KMS-11 (cell line): ENCODE measurements at regions not wholly inside any gene's neighbourhood (a gene's known extent, or its start where the extent isn't known, plus 50 kb on each side); places are given as distances from the start of the nearest gene placed in this dataset.

Experiments
- H2AFZ ChIP-seq: fragments of 200-600 bp; sonication (generic); 2 replicates; pipeline ENCODE4 v1.6.1; 2016; ENCODE audit warnings: antibody characterized with exemption, mixed run types, low read depth
- H3K27ac ChIP-seq: fragments of 200-600 bp; sonication (generic); 2 replicates; pipeline ENCODE4 v1.6.1; 2016; ENCODE audit warnings: mild to moderate bottlenecking, mixed run types
- H3K27me3 ChIP-seq: fragments of 200-600 bp; sonication (generic); 2 replicates; pipeline ENCODE4 v1.6.1; 2017; ENCODE audit warnings: mild to moderate bottlenecking, low read depth, mixed run types, moderate library complexity; ENCODE audit not compliant: insufficient read depth
- H3K36me3 ChIP-seq: fragments of 200-600 bp; sonication (generic); 2 replicates; pipeline ENCODE4 v1.6.1; 2017; ENCODE audit warnings: mild to moderate bottlenecking, mixed run types; ENCODE audit not compliant: insufficient read depth
- H3K4me1 ChIP-seq: fragments of 200-600 bp; sonication (generic); 2 replicates; pipeline ENCODE4 v1.6.1; 2016; ENCODE audit warnings: mild to moderate bottlenecking, low read depth, mixed run types; ENCODE audit not compliant: poor library complexity, severe bottlenecking
- H3K4me2 ChIP-seq: fragments of 200-600 bp; sonication (generic); 2 replicates; pipeline ENCODE4 v1.7.0; 2016; ENCODE audit warnings: mild to moderate bottlenecking, mixed run types
- H3K4me3 ChIP-seq: fragments of 200-600 bp; sonication (generic); IDR thresholded peaks from 2 replicates; pipeline ENCODE4 v1.6.1; 2017; ENCODE audit warnings: low read depth, low read length, mixed read lengths; ENCODE audit not compliant: insufficient read depth
- H3K79me2 ChIP-seq: fragments of 200-600 bp; sonication (generic); 2 replicates; pipeline ENCODE4 v1.6.1; 2016; ENCODE audit warnings: low read depth, mixed run types; ENCODE audit not compliant: insufficient read depth
- H3K9ac ChIP-seq: fragments of 200-600 bp; sonication (generic); 2 replicates; pipeline ENCODE4 v1.6.1; 2016; ENCODE audit warnings: mild to moderate bottlenecking, mixed run types
- H4K20me1 ChIP-seq: fragments of 200-600 bp; sonication (generic); 2 replicates; pipeline ENCODE4 v1.6.1; 2016; ENCODE audit warnings: mild to moderate bottlenecking, mixed run types; ENCODE audit not compliant: insufficient read depth
- CTCF ChIP-seq: fragments of 200-600 bp; sonication (generic); conservative IDR thresholded peaks from 2 replicates; pipeline ENCODE4 v1.6.1; 2017; ENCODE audit warnings: low read depth, mild to moderate bottlenecking, antibody characterized with exemption, low read length, moderate library complexity, mixed read lengths

- no peaks in the 10 kb centered on the region for H3K4me1 ChIP-seq
- H3K27ac ChIP-seq = no peak overlapping the region
- H3K36me3 ChIP-seq = no peaks in the 10 kb centered on the region
- H3K9ac ChIP-seq = no peak overlapping the region
- no peak overlapping the region for H3K4me3 ChIP-seq
- no peak overlapping the region for H2AFZ ChIP-seq
- no peaks in the 10 kb centered on the region for H4K20me1 ChIP-seq
- H3K79me2 ChIP-seq = no peaks in the 10 kb centered on the region
- no peak for TF ChIP-seq CTCF
- no peak overlapping the region for H3K4me2 ChIP-seq
- no peaks in the 10 kb centered on the region; the same call in 1 of the 2 replicates for H3K27me3 ChIP-seq
These were observed 83.0 kb upstream of the SHANK2 start for GRCh38 chr11:71335371-71335770.

GRCh38 chr11:71334191-71334590 is 81.8 kb upstream of the SHANK2 start:
- H3K27me3 ChIP-seq = no peaks in the 10 kb centered on the region; the same call in 1 of the 2 replicates
- H2AFZ ChIP-seq = no peak overlapping the region
- no peak overlapping the region for H3K4me3 ChIP-seq
- H3K4me2 ChIP-seq = no peak overlapping the region
- H3K36me3 ChIP-seq = no peaks in the 10 kb centered on the region
- H3K27ac ChIP-seq = no peak overlapping the region
- no peak for TF ChIP-seq CTCF
- H4K20me1 ChIP-seq = no peaks in the 10 kb centered on the region
- H3K79me2 ChIP-seq = no peaks in the 10 kb centered on the region
- no peaks in the 10 kb centered on the region for H3K4me1 ChIP-seq
- no peak overlapping the region for H3K9ac ChIP-seq

- H3K27me3 ChIP-seq = no peaks in the 10 kb centered on the region; the same call in 1 of the 2 replicates
- H3K36me3 ChIP-seq = no peaks in the 10 kb centered on the region
- no peak overlapping the region for H3K4me3 ChIP-seq
- no peaks in the 10 kb centered on the region for H4K20me1 ChIP-seq
- H3K4me1 ChIP-seq = no peaks in the 10 kb centered on the region
- H3K79me2 ChIP-seq = no peaks in the 10 kb centered on the region
- no peak overlapping the region for H3K9ac ChIP-seq
- H3K27ac ChIP-seq = no peak overlapping the region
- TF ChIP-seq CTCF = no peak
- no peak overlapping the region for H2AFZ ChIP-seq
- no peak overlapping the region for H3K4me2 ChIP-seq
These were observed 81.1 kb upstream of the SHANK2 start for GRCh38 chr11:71333473-71333872.

- H3K9ac ChIP-seq = no peak overlapping the region
- H2AFZ ChIP-seq = no peak overlapping the region
- no peaks in the 10 kb centered on the region for H4K20me1 ChIP-seq
- no peaks in the 10 kb centered on the region; the same call in 1 of the 2 replicates for H3K27me3 ChIP-seq
- H3K79me2 ChIP-seq = no peaks in the 10 kb centered on the region
- H3K4me2 ChIP-seq = no peak overlapping the region
- H3K4me1 ChIP-seq = no peaks in the 10 kb centered on the region
- H3K27ac ChIP-seq = no peak overlapping the region
- no peaks in the 10 kb centered on the region for H3K36me3 ChIP-seq
- no peak overlapping the region for H3K4me3 ChIP-seq
- no peak for TF ChIP-seq CTCF
These were observed 80.1 kb upstream of the SHANK2 start for GRCh38 chr11:71332447-71332846.
